HL-60 (cell line): ENCODE measurements at regions not wholly inside any gene's neighbourhood (a gene's known extent, or its start where the extent isn't known, plus 50 kb on each side); places are given as distances from the start of the nearest gene placed in this dataset.
"Not testable (repeated sequence)": the region's sequence is repeated elsewhere in the genome, so short reads cannot be mapped to it uniquely, and the experiment has no call there.

Source experiments
- DNase-seq, 2 experiments: peaks; one replicate each; pipeline ENCODE4 v3.0.0-alpha.2; 2010 to 2020; ENCODE audit warnings: low read depth in 1 of 2, low spot score in 1 of 2
- H3K27ac ChIP-seq: fragments of 250-450 bp; sonication (Bioruptor Pico); replicated peaks from 2 replicates; pipeline ENCODE4 v1.5.1; 2020; ENCODE audit warnings: mild to moderate bottlenecking, moderate library complexity
- H3K27me3 ChIP-seq: fragments of 250-450 bp; sonication (Bioruptor Pico); 2 replicates; pipeline ENCODE4 v1.5.1; 2021; ENCODE audit warnings: mild to moderate bottlenecking, moderate library complexity; ENCODE audit not compliant: insufficient read depth, poor library complexity, severe bottlenecking
- H3K4me3 ChIP-seq: replicated peaks from 2 replicates; pipeline ENCODE4 v1.5.1; 2011; ENCODE audit warnings: mild to moderate bottlenecking, control low read depth, low read length; ENCODE audit not compliant: insufficient read depth
- CTCF ChIP-seq: IDR thresholded peaks from one replicate; pipeline ENCODE4 v1.5.1; 2011; ENCODE audit warnings: low read length, control low read depth, inconsistent platforms; ENCODE audit not compliant: insufficient read depth
- GABPA ChIP-seq: IDR thresholded peaks from 2 replicates; pipeline ENCODE4 v1.6.1; 2012; ENCODE audit warnings: low read depth
- POLR2AphosphoS5 ChIP-seq: IDR thresholded peaks from 2 replicates; pipeline ENCODE4 v1.6.1; 2012; ENCODE audit warnings: low read depth
- REST ChIP-seq: IDR thresholded peaks from 2 replicates; pipeline ENCODE4 v1.6.1; 2012; ENCODE audit warnings: low read depth; ENCODE audit not compliant: insufficient replicate concordance
- SPI1 ChIP-seq: IDR thresholded peaks from 2 replicates; pipeline ENCODE4 v1.6.1; 2012; ENCODE audit warnings: low read depth, mild to moderate bottlenecking, borderline replicate concordance

GRCh38 chr4:188663369-188663768, 524.1 kb downstream of the TRIML1 start:
- no peak overlapping the region for H3K4me3 ChIP-seq

GRCh38 chr4:188665491-188666457, 526.5 kb downstream of the TRIML1 start:
- DNase-seq: no peak
- TF ChIP-seq SPI1 (no peak), POLR2AphosphoS5 (no peak), CTCF (no peak), GABPA (no peak), REST (no peak)
- H3K27me3 ChIP-seq: no peaks in the 10 kb centered on the region
- H3K4me3 ChIP-seq: no peak overlapping the region
- H3K27ac ChIP-seq: no peak overlapping the region

More at GRCh38 chr4:188663369-188663768, 524.1 kb downstream of the TRIML1 start:
- H3K27me3 ChIP-seq: no peaks in the 10 kb centered on the region
- no peak for DNase-seq
- no peak overlapping the region for H3K27ac ChIP-seq
- TF ChIP-seq SPI1 (no peak), GABPA (no peak), CTCF (no peak), POLR2AphosphoS5 (no peak), REST (no peak)

GRCh38 chr4:188678691-188679090, 539.5 kb downstream of the TRIML1 start:
- DNase-seq, H3K4me3 ChIP-seq, H3K27ac ChIP-seq, H3K27me3 ChIP-seq: not testable (repeated sequence)

- H3K27ac ChIP-seq: no peak overlapping the region
- no peaks in the 10 kb centered on the region for H3K27me3 ChIP-seq
- no peak overlapping the region for H3K4me3 ChIP-seq
Measured at GRCh38 chr4:188680004-188680666, 540.9 kb downstream of the TRIML1 start.

More at GRCh38 chr4:188680004-188680666, 540.9 kb downstream of the TRIML1 start:
- TF ChIP-seq POLR2AphosphoS5: no peak
- no peak for TF ChIP-seq SPI1
- no peak for TF ChIP-seq GABPA
- no peak for TF ChIP-seq CTCF
- TF ChIP-seq REST: no peak
- DNase-seq: no peak
